ENCODE measurements at regions not wholly inside any gene's neighbourhood (a gene's known extent, or its start where the extent isn't known, plus 50 kb on each side); places are given as distances from the start of the nearest gene placed in this dataset.

DNA sequence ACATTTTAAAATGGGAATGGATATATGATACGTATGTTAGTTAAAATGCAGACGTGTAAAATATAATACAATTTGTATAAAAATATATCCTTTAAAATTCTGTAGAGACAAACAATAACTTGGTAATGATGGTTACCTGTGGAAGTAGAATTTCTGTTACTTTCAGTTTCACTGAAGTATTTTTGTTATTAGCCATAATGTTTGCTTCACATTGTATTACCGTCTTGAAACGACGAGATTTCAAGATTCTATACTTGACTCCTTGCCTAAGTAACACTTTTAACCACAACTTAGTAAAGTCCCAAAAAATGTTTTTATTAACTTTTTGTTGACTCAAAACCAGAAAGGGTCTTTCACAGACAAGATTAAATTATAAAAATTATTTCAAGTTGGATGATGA is 488.3 kb upstream of the VRK2 start:
- TF ChIP-seq, protein P1, sequence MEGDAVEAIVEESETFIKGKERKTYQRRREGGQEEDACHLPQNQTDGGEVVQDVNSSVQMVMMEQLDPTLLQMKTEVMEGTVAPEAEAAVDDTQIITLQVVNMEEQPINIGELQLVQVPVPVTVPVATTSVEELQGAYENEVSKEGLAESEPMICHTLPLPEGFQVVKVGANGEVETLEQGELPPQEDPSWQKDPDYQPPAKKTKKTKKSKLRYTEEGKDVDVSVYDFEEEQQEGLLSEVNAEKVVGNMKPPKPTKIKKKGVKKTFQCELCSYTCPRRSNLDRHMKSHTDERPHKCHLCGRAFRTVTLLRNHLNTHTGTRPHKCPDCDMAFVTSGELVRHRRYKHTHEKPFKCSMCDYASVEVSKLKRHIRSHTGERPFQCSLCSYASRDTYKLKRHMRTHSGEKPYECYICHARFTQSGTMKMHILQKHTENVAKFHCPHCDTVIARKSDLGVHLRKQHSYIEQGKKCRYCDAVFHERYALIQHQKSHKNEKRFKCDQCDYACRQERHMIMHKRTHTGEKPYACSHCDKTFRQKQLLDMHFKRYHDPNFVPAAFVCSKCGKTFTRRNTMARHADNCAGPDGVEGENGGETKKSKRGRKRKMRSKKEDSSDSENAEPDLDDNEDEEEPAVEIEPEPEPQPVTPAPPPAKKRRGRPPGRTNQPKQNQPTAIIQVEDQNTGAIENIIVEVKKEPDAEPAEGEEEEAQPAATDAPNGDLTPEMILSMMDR (IDR thresholded peaks at IDR 0.05): no peak
- no peak for TF ChIP-seq POLR2A (IDR thresholded peaks at IDR 0.05)
